GM21528 (cell line): ENCODE measurements at regions not wholly inside any gene's neighbourhood (a gene's known extent, or its start where the extent isn't known, plus 50 kb on each side); places are given as distances from the start of the nearest gene placed in this dataset.
"Not testable (repeated sequence)": the region's sequence is repeated elsewhere in the genome, so short reads cannot be mapped to it uniquely, and the experiment has no call there.

Experiments used
- ATAC-seq: cut with Tn5 transposase; IDR thresholded peaks from one replicate; pipeline ENCODE4 v1.9.1; 2021; ENCODE audit warnings: mild to moderate bottlenecking, moderate library complexity; ENCODE audit not compliant: unreplicated experiment, low FRiP score

- ATAC-seq = no peak
Observed at GRCh38 chr12:58068706-58069105, 127.3 kb downstream of the ATP23 start.

GRCh38 chr12:58069268-58069963 is 128.0 kb downstream of the ATP23 start:
- no peak for ATAC-seq

- no peak for ATAC-seq
Observed at GRCh38 chr12:58071994-58072393, 130.6 kb downstream of the ATP23 start.

- ATAC-seq = no peak
Observed at GRCh38 chr12:58074259-58074658, 132.9 kb downstream of the ATP23 start.

DNA sequence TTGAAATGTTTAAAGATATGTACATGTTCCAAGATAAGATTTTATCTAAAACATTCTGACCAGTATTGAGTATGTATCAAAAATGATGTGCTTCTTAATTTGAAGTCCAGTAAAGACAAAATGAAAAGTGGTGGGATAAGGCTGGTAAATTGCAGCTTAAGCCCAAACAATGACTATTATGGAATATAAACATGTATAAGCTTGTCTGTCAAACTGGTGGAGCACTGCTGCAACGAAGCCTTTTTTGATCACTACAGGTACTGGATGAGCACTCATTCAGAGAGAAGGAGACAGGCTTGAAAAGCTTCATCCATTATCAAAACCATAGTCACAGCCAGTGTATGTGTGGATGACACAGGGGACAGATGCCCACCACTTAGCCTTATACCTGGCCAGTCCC is 138.4 kb downstream of the ATP23 start:
- no peak for ATAC-seq

DNA sequence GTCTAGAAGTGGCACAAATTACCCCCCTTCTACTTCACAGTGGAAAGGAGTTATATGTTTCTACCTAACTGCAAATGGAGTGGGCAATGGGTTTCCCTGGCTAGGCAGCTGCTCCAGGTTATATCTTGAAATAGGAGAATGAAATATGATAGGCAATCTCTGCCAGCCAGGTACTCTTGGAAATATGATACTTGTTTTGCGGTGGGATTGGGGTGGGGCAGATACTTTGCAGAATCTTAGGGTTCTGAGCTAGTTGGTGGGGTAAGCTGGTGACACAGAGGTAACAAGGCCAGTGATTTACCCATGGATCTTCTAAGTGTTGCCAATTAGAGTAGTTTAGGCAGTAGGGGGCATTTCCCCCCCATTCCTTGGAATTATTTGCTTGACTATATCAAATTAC is 140.1 kb downstream of the ATP23 start:
- ATAC-seq = no peak

DNA sequence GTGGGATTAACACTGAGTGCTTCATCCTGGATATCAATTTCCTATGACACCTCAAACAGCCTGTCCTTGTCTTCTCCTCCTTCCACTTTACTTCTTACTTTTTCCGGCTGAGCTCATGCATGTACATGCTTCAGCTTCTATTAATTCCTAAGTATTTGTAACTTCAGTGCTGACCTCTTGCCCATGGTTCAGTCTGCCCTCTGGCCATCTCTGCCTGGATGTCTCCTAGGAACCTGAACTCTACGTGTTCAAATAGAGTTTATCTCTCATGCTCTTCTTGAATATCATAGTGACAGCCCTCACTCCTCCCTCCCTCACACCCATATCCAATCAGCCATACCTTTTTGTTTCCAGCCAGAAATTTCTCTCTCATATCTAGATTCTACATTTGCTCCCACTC is 141.6 kb downstream of the ATP23 start:
- no peak for ATAC-seq

DNA sequence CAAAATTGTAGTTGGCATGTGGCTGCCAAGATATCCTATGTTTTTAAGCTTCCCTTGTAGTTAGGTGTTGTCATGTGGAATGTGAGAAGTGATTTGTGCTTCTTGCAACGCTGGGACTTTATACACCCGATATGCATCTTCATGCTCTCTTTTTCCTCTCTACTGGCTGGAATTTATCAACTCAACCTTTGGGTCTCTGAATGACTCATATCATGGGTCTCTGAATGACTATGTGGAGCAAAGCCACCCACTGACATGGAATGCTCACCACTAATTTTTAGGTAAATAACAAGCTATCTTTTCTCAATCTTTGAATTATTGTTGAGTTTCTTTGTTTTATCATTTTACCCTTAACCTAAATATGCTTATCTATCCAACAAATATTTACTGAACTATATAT is 144.6 kb downstream of the ATP23 start:
- no peak for ATAC-seq

DNA sequence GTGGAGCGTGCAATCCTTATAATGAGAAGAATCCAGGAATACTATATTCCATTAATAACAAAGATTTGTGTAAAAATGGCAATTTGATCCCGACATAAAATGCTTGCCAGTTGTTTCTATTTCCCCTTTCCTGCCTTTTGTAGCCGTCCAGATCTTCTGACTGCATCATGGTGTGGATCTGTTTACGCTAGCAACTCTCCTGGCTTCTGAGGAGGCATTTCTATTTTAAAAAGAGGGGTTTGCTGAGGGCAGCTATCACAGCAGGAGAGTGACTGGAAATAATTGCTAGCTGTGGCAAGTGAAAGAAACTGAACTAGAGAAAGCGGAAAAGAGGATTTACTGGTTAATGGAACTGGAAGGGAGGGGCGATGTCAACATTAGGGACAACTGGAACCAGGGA is 145.6 kb downstream of the ATP23 start:
- no peak for ATAC-seq

DNA sequence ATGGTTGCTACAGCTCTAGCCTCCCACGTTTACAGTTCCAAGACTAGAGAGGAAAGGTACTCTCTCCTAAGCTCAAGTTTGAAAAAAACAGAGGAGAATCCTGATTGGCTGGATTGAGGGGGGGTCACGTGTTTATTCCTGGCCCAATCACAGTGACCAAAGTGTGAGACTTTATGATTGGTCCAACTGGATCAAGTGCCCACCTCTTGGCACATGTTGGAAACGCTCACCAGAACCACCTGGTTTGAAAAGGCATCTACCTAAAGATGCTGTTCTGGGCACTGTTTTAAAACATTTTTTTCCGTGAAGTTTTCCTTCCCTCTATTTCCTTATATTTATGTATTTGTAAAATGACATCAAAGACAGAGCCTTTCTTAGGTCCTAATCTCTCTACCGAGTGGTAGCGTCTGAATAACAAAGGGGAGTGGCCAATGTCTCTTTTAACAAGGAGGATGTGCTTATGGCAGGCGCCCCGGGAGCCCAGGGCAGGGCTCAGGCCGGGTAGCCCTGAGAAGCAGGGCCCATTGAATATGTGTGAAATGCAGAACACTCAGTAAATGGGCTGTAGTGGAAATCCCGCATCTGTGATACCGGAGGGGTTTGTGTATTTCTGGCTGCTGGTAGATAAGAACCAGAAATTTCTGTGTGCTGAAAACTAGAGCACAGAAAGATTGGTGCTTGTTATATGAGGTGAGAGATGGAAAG is 146.2 kb downstream of the ATP23 start:
- no peak for ATAC-seq

GRCh38 chr12:58089588-58089987 is 148.2 kb downstream of the ATP23 start:
- no peak for ATAC-seq

GRCh38 chr12:58090685-58091084 is 149.3 kb downstream of the ATP23 start:
- ATAC-seq = no peak

DNA sequence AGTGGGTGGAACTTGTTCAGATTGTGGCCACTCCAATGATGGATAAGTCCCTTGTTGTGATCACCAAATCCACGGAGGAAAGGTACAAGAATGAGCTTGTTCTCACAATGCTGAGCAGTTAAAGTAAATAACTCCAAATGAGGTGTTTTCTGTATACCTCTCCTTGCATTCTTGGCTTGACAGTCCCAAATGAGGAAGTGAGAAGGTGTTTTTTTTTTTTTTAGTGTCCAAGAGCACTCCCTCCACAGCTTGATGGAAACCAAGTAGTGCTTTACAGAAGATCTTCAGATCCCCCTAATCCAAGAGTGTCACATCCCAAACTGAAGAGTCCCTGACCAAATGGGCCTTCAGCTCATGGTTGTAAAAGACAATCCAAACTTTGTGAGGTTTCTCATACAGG is 153.6 kb downstream of the ATP23 start:
- ATAC-seq = peak; percentile 73

GRCh38 chr12:58097741-58098140 is 156.4 kb downstream of the ATP23 start:
- no peak for ATAC-seq

GRCh38 chr12:58099476-58099875 is 158.1 kb downstream of the ATP23 start:
- no peak for ATAC-seq

- no peak for ATAC-seq
Observed at GRCh38 chr12:58104351-58104755, 163.0 kb downstream of the ATP23 start.

- no peak for ATAC-seq
Observed at GRCh38 chr12:58105225-58106119, 164.1 kb downstream of the ATP23 start.

GRCh38 chr12:58106195-58106594 is 164.8 kb downstream of the ATP23 start:
- ATAC-seq = no peak

DNA sequence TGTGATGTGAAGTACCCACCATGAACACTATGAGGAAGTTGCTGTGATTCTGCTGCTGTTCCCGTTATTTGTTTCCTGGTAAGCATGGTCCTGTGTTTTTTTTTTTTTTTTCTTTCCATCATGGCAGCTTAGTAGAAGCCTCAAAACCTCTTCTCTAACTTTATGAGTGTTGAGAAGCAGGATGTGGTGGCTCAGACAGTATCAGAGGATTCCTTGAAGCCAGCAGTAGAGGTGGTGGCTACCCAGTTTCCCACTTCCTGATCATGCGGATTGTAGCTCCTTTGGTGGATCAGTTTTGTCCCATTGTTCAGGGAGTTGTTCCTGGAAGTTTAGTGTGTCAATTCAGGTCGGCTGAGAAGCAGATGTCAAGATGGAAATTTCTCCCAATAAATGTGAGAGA is 175.8 kb downstream of the ATP23 start:
- no peak for ATAC-seq

DNA sequence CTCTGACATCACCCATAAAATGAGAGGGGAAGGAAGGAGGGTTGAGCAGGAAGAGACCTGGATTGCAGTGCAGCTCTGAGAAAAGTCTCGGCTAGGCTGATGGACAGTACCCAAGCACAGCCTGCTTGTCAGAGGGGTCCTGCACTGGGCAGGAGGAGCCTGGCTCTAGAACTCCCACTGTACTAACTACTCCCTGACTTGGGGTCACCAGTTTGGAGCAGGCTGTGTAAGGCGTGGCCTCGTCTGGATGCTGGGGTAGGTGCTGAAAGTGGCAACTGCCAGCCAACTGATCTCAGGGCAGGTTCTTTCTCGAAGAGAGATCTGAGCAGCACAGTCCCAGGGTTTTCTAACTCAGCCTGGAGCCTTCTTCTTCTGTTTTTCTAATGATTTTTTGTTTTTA is 176.3 kb downstream of the ATP23 start:
- ATAC-seq = no peak

DNA sequence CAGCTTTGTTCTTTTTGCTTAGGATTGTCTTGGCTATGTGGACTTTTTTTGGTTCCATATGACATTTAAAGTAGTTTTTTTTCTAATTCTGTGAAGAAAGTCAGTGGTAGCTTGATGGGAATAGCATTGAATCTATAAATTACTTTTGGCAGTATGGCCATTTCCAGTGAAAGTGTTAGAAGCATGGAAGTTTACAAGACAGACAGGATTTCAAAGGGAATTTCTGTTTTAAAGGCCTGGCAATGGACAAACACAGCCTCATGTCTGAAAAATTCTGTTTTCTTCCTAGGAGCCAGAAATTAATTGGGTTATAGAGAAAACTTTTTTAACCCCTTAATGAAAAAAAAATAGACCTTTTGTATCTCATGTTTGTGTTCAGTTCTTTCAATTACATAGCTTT is 184.4 kb downstream of the ATP23 start:
- not testable (repeated sequence) for ATAC-seq
